LNCaP clone FGC (cell line): ENCODE measurements at regions not wholly inside any gene's neighbourhood (a gene's known extent, or its start where the extent isn't known, plus 50 kb on each side); places are given as distances from the start of the nearest gene placed in this dataset.
"Not testable (repeated sequence)": the region's sequence is repeated elsewhere in the genome, so short reads cannot be mapped to it uniquely, and the experiment has no call there.

Experiments used
- DNase-seq: peaks from one replicate; pipeline ENCODE4 v3.0.0-alpha.2; 2011; ENCODE audit warnings: low read depth
- H3K4me3 ChIP-seq: 2 replicates; pipeline ENCODE4 v1.5.1; 2011; ENCODE audit warnings: mild to moderate bottlenecking, low read depth, low read length, control low read depth
- TF ChIP-seq, protein P1 (sequence below): IDR thresholded peaks from 2 replicates; pipeline ENCODE4 v1.5.1; 2012; ENCODE audit warnings: mild to moderate bottlenecking; ENCODE audit not compliant: control insufficient read depth, insufficient read depth; ENCODE audit errors: extremely low read depth

DNA sequence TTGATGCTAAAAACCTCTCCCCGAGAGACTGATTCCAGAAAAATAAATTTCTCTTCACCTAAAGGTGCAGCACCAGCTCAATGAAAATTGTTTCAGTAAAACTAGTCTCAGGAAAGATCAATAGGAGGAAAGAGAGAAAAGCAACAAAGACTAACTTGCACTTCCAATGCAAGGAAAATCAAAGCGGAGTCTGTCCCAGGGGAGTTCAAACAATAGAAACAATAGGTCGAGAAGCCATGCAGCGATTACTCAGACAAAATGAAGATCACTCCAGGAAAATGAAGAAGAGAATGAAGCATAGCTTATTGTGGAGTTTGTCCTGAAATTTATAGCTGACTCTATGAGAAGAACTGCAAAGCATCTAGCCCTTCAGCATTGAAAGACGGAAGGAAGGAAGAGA is 105.1 kb upstream of the FRMD4B start:
- DNase-seq: no peak
- TF ChIP-seq, protein P1, sequence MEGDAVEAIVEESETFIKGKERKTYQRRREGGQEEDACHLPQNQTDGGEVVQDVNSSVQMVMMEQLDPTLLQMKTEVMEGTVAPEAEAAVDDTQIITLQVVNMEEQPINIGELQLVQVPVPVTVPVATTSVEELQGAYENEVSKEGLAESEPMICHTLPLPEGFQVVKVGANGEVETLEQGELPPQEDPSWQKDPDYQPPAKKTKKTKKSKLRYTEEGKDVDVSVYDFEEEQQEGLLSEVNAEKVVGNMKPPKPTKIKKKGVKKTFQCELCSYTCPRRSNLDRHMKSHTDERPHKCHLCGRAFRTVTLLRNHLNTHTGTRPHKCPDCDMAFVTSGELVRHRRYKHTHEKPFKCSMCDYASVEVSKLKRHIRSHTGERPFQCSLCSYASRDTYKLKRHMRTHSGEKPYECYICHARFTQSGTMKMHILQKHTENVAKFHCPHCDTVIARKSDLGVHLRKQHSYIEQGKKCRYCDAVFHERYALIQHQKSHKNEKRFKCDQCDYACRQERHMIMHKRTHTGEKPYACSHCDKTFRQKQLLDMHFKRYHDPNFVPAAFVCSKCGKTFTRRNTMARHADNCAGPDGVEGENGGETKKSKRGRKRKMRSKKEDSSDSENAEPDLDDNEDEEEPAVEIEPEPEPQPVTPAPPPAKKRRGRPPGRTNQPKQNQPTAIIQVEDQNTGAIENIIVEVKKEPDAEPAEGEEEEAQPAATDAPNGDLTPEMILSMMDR: no peak
- H3K4me3 ChIP-seq: no peak overlapping the region

DNA sequence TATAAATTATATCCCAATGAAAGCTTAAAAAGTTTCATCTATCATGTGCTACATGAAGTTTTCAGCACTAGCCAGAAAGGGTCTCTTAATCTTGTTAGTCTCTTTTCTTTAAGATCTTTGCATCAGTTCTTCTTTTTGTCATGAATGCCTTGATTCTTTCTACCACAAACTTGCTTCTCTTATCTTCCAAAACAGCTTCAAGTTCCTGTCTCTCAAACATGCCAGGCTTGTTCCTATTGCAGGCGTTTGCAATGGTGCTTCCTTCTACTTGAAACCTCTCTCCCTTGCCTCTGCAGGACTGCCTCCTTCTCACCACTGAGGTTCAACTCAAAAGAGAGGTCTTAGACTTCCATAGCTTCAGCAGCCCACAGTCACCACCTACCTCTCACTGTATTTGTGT is 104.3 kb upstream of the FRMD4B start:
- no peak overlapping the region for H3K4me3 ChIP-seq
- TF ChIP-seq, protein P1: no peak
- no peak for DNase-seq

DNA sequence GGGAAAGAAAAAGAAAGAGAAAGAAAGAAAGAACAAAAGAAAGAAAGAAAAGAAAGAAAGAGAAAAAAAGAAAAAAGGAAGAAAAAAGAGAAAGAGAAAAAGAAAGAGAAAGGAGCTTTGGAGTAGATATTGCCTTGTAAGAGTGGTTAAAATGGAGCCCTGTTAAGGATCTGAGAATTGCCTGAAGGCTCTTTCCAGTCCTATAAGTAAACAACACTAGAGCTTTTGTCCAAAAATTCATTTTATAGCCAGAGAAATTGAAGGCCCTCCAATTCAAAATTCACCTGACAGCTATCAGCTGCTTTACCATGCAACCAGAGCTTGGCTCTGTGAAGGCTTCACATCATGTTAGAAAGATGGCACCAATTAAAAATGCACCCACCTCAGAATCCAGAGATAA is 102.1 kb upstream of the FRMD4B start:
- no peak overlapping the region for H3K4me3 ChIP-seq
- TF ChIP-seq, protein P1: no peak
- DNase-seq: no peak

DNA sequence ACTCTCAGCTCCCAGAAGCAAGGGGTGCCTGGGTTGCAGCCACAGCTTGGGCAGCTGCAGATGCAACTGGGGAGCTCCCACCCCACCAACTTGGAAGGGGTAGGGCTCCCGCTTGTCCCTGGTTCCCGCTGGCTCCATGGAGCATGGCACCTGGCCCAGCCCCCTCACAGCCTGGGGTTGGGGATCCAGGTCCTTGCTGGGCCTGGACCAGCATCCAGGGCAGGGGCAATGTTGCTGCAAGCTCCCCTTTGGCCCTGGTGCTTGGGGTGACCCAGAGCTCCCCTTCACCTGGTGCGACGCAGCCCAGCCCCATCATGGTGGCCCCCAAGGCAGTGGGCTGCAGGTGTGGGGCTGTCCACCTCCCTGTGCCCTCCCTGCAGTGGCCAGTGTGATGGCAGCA is 99.6 kb upstream of the FRMD4B start:
- no peak for DNase-seq
- TF ChIP-seq, protein P1: no peak
- no peak overlapping the region for H3K4me3 ChIP-seq

DNA sequence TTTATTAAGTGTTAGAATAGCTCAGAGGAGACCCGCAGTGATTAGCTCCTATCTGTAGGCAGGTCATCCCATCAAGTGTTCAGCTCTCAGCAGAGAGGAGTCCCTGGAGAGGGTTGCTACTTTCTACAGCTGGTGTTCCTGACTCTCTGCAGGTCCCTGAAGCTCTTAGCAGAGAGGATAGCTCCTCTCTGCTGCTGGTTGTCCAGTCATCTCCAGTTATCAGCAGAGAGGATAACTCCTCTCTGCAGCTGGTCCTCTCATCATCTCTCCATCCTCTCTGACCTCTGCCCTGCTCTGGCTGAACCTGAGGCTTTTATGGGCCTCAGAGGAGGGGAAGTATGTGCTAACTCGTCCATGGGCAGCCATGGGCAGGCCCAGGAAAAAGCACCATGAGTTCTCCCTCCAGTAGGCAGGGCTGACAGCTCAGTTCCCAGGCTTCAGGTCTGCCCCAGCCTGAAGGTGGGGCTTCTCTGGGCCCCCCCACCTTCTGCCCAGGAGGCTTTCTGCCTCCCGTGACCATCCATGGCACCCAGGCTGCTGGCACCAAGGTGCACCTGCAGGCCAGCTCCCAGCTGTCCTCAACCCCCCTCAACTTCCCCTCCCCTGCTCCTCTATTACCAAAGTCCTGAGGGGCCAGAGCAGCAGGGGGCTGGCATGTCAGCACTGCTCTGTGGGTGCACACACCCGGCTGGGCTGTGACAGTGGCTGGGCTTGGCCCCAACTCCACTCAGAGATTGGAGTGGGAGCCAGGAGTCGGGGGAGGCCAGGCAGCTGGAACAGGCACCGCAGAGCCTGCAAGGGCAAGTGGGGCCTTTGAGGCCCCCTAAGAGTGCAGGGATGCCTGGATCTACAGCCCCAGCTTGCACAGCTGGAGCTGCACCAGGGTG is 98.9 kb upstream of the FRMD4B start:
- TF ChIP-seq, protein P1: no peak

DNA sequence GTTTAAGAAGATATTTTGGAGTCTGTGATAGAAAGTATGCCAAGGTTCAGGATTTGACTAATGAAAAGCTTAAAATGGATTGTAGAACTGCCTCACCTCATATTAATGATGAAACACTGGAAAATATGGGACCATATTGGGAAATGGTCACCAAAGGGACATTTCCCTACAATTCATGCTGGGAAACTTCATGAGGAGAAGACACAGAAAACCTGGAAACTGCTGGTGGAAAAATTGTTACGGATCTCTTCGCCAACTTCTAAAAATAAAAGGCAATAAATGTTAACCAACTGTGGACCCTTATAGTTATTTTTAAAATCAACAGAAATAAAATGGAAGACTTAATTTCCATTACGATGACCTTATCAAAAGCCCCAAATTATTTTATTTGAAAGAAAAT is 97.6 kb upstream of the FRMD4B start:
- TF ChIP-seq, protein P1: no peak
- H3K4me3 ChIP-seq: no peak overlapping the region
- no peak for DNase-seq

More for the DNA sequence above, 98.9 kb upstream of the FRMD4B start:
- no peak overlapping the region for H3K4me3 ChIP-seq
- no peak for DNase-seq

DNA sequence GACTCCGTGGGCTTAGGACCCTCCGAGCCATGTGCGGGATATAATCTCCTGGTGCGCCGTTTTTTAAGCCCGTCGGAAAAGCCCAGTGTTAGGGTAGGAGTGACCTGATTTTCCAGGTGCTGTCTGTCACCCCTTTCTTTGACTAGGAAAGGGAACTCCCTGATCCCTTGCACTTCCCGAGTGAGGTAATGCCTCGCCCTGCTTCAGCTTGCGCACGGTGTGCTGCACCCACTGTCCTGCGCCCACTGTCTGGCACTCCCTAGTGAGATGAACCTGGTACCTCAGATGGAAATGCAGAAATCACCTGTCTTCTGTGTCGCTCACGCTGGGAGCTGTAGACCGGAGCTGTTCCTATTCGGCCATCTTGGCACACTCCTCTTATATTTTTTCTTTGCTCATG is 95.1 kb upstream of the FRMD4B start:
- H3K4me3 ChIP-seq: not testable (repeated sequence)

More for the DNA sequence above, 95.1 kb upstream of the FRMD4B start:
- not testable (repeated sequence) for DNase-seq
